Panc1 (cell line): ENCODE measurements at regions not wholly inside any gene's neighbourhood (a gene's known extent, or its start where the extent isn't known, plus 50 kb on each side); places are given as distances from the start of the nearest gene placed in this dataset.

Source experiments
- ATAC-seq: fragments of 200-7000 bp; cut with Tn5 transposase; 2 replicates; pipeline ENCODE4 v1.9.1; 2020; ENCODE audit warnings: mild to moderate bottlenecking, moderate library complexity
- BruUV-seq: library from RNA; stranded (reverse); fragments of 400-500 nt; replicated peaks from 2 replicates; lab custom pipeline; 2021; lab: Mats Ljungman, UMichigan
- CTCF ChIA-PET: fragments of 300-600 bp; sonication (Branson Sonifier 250); formaldehyde crosslinking; loops from one replicate; lab custom pipeline; 2022; ENCODE audit warnings: antibody characterized with exemption; lab: Charles Lee
- POLR2A ChIA-PET: fragments of 300-600 bp; sonication (Branson Sonifier 250); formaldehyde crosslinking; loops from one replicate; lab custom pipeline; 2022; ENCODE audit warnings: antibody characterized with exemption; lab: Charles Lee
- DNase-seq: peaks from one replicate; pipeline ENCODE4 v3.0.0-alpha.2; 2010; ENCODE audit warnings: low read depth, low spot score
- H3K27ac ChIP-seq: 2 replicates; pipeline ENCODE4 v1.5.1; 2011; ENCODE audit warnings: mild to moderate bottlenecking, low read length, inconsistent platforms
- H3K27me3 ChIP-seq: fragments of 200-500 bp; sonication (Bioruptor generic); 2 replicates; pipeline ENCODE4 v1.6.0; 2014; ENCODE audit warnings: low read length, inconsistent platforms; ENCODE audit not compliant: control insufficient read depth, insufficient read depth
- H3K36me3 ChIP-seq: fragments of 200-500 bp; sonication (Bioruptor generic); 2 replicates; pipeline ENCODE4 v1.5.1; 2014; ENCODE audit warnings: inconsistent platforms, mild to moderate bottlenecking, low read length, moderate library complexity; ENCODE audit not compliant: control insufficient read depth, insufficient read depth
- H3K4me1 ChIP-seq: 2 replicates; pipeline ENCODE4 v1.5.1; 2011; ENCODE audit warnings: inconsistent platforms, mild to moderate bottlenecking, low read length, moderate library complexity; ENCODE audit not compliant: control insufficient read depth, insufficient read depth
- H3K4me3 ChIP-seq, 2 experiments: 2 replicates each; pipeline ENCODE4 v1.5.1; 2011 to 2012; ENCODE audit warnings: low read depth in 2 of 2, low read length in 2 of 2, mild to moderate bottlenecking in 2 of 2, inconsistent platforms in 1 of 2, moderate library complexity in 1 of 2
- H3K9me3 ChIP-seq: fragments of 200-500 bp; sonication (Bioruptor generic); 2 replicates; pipeline ENCODE4 v1.5.1; 2014; ENCODE audit warnings: low read depth, mild to moderate bottlenecking, inconsistent platforms, low read length, moderate library complexity; ENCODE audit not compliant: control insufficient read depth, insufficient read depth
- POLR2AphosphoS5 ChIP-seq: IDR thresholded peaks from 2 replicates; pipeline ENCODE4 v1.6.1; 2012; ENCODE audit warnings: mild to moderate bottlenecking, low read depth, low read length, moderate library complexity
- SIN3A ChIP-seq: IDR thresholded peaks from 2 replicates; pipeline ENCODE4 v1.6.1; 2012; ENCODE audit warnings: low read depth, mild to moderate bottlenecking, low read length, moderate library complexity, borderline replicate concordance; ENCODE audit not compliant: insufficient read depth
- TCF7L2 ChIP-seq: IDR thresholded peaks from 2 replicates; pipeline ENCODE4 v1.6.1; 2011; ENCODE audit warnings: mild to moderate bottlenecking, low read depth, low read length, inconsistent platforms
- in situ Hi-C: cut with HindIII; loops from 2 replicates; pipeline ENCODE4 v1.10.0; 2016; ENCODE audit warnings: low sequenced_read_pairs, low pct_unique_long_range_greater_than_20kb
- intact Hi-C: fragments of 100-400 bp; cut with micrococcal nuclease; formaldehyde crosslinking; loops from one replicate; pipeline ENCODE4 v1.10.0; 2022; ENCODE audit not compliant: unreplicated experiment
- TF ChIP-seq, protein P1 (sequence below), 2 experiments: IDR thresholded peaks; 2 replicates each; pipeline ENCODE4 v1.6.1; 2011 to 2012; ENCODE audit warnings: low read depth in 2 of 2, control low read depth in 1 of 2, low read length in 1 of 2, mild to moderate bottlenecking in 1 of 2, moderate library complexity in 1 of 2; ENCODE audit not compliant: insufficient read depth in 1 of 2
- TF ChIP-seq, protein P2 (sequence below): fragments of 450-650 bp; IDR thresholded peaks from 2 replicates; pipeline ENCODE4 v1.5.1; 2017; ENCODE audit warnings: mild to moderate bottlenecking

DNA sequence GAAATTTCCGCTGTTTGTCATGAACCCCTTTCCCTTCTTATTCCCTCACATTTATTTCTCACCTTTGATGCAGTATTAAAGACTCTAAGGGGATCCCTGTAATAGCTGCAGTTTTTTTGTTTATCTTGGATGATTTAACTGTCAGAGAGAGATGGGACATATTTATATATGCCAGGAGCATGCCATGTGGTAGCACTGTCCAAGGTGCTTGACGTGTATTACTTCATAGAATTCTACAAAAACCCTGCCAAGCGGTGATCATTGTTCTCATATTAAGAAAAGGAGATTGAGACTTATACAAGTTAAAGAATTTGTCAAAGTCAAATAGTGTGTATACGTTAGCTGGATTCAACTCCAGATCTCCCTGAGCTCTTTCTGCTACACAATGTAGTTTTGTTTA is 78.2 kb downstream of the SPRY1 start:
- in situ Hi-C loops = no loop called here
- no peaks in the 10 kb centered on the region for H3K36me3 ChIP-seq
- TF ChIP-seq SIN3A = no peak
- TF ChIP-seq, protein P1, sequence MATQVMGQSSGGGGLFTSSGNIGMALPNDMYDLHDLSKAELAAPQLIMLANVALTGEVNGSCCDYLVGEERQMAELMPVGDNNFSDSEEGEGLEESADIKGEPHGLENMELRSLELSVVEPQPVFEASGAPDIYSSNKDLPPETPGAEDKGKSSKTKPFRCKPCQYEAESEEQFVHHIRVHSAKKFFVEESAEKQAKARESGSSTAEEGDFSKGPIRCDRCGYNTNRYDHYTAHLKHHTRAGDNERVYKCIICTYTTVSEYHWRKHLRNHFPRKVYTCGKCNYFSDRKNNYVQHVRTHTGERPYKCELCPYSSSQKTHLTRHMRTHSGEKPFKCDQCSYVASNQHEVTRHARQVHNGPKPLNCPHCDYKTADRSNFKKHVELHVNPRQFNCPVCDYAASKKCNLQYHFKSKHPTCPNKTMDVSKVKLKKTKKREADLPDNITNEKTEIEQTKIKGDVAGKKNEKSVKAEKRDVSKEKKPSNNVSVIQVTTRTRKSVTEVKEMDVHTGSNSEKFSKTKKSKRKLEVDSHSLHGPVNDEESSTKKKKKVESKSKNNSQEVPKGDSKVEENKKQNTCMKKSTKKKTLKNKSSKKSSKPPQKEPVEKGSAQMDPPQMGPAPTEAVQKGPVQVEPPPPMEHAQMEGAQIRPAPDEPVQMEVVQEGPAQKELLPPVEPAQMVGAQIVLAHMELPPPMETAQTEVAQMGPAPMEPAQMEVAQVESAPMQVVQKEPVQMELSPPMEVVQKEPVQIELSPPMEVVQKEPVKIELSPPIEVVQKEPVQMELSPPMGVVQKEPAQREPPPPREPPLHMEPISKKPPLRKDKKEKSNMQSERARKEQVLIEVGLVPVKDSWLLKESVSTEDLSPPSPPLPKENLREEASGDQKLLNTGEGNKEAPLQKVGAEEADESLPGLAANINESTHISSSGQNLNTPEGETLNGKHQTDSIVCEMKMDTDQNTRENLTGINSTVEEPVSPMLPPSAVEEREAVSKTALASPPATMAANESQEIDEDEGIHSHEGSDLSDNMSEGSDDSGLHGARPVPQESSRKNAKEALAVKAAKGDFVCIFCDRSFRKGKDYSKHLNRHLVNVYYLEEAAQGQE (IDR thresholded peaks at IDR 0.05; ENCODE audit: insufficient read depth in 1 of 2, low read depth in 2 of 2, low read length in 1 of 2) = peak; percentile 54 to 78; a peak in 3 of 4 replicates
- H3K9me3 ChIP-seq = no peaks in the 10 kb centered on the region
- intact Hi-C loops = loop anchor here (5.0 kb wide), 1 partner anchor 33 kb away; no protein-coding TSS in a partner anchor
- ATAC-seq (no peak), DNase-seq (no peak)
- H3K4me3 ChIP-seq = no peak overlapping the region
- no TSS peak for BruUV-seq
- peaks cover 23% of the 10 kb centered on the region for H3K4me1 ChIP-seq
- POLR2A ChIA-PET = no interaction called here
- CTCF ChIA-PET = no interaction called here
- no peaks in the 10 kb centered on the region for H3K27me3 ChIP-seq
- H3K27ac ChIP-seq = peak overlapping the region; percentile 98

DNA sequence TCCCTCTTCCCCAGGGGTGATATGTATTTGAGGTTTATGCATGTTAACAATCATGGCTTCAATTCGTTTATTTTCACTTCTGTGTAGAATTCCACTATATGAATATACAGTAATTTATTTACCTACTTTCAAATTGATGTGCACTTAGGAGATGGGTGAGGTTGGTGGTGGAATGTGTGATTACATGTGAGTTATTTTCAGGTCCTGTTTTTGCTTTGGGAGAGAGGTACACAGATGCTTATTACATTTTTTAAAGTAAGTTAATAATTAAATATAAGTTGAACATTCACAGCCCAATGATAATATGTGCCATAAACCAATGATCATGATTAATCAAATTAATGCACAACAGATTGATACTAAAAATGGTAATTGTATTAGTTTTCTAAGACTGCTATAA is 79.5 kb downstream of the SPRY1 start:
- ChIA-PET CTCF (no interaction called here), POLR2A (no interaction called here)
- in situ Hi-C loops = no loop called here
- Histone ChIP-seq H3K36me3 (no peaks in the 10 kb centered on the region), H3K9me3 (no peaks in the 10 kb centered on the region), H3K4me1 (peaks cover 26% of the 10 kb centered on the region), H3K4me3 (no peak overlapping the region), H3K27ac (peak overlapping the region; percentile 98), H3K27me3 (no peaks in the 10 kb centered on the region)
- no peak for TF ChIP-seq SIN3A
- TF ChIP-seq TCF7L2 = no peak
- TF ChIP-seq, protein P2, sequence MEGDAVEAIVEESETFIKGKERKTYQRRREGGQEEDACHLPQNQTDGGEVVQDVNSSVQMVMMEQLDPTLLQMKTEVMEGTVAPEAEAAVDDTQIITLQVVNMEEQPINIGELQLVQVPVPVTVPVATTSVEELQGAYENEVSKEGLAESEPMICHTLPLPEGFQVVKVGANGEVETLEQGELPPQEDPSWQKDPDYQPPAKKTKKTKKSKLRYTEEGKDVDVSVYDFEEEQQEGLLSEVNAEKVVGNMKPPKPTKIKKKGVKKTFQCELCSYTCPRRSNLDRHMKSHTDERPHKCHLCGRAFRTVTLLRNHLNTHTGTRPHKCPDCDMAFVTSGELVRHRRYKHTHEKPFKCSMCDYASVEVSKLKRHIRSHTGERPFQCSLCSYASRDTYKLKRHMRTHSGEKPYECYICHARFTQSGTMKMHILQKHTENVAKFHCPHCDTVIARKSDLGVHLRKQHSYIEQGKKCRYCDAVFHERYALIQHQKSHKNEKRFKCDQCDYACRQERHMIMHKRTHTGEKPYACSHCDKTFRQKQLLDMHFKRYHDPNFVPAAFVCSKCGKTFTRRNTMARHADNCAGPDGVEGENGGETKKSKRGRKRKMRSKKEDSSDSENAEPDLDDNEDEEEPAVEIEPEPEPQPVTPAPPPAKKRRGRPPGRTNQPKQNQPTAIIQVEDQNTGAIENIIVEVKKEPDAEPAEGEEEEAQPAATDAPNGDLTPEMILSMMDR = no peak
- TF ChIP-seq, protein P1 (IDR thresholded peaks at IDR 0.05; ENCODE audit: insufficient read depth in 1 of 2, low read depth in 2 of 2, low read length in 1 of 2) = no peak
- TF ChIP-seq POLR2AphosphoS5 = no peak
- ATAC-seq (no peak), DNase-seq (no peak)
- no TSS peak for BruUV-seq
- intact Hi-C loops = loop anchor here (5.0 kb wide), 1 partner anchor 34 kb away; no protein-coding TSS in a partner anchor
